Left ventricle myocardium superior (tissue), 1 donor: ENCODE measurements at regions not wholly inside any gene's neighbourhood (a gene's known extent, or its start where the extent isn't known, plus 50 kb on each side); places are given as distances from the start of the nearest gene placed in this dataset.
"Not testable (repeated sequence)": the region's sequence is repeated elsewhere in the genome, so short reads cannot be mapped to it uniquely, and the experiment has no call there.

Experiments
- ATAC-seq: fragments of 200-7000 bp; cut with Tn5 transposase; one replicate; pipeline ENCODE4 v1.9.1; 2020; ENCODE audit warnings: mild to moderate bottlenecking, moderate library complexity
- DNase-seq: peaks from one replicate; pipeline ENCODE4 v3.0.0-alpha.2; 2020
- intact Hi-C: fragments of 100-400 bp; cut with micrococcal nuclease; formaldehyde crosslinking; loops from one replicate; pipeline ENCODE4 v1.11.0; 2022
- donor health status: DM: no; HTN: yes; CAD: no; lungs with severe emphysema.

DNA sequence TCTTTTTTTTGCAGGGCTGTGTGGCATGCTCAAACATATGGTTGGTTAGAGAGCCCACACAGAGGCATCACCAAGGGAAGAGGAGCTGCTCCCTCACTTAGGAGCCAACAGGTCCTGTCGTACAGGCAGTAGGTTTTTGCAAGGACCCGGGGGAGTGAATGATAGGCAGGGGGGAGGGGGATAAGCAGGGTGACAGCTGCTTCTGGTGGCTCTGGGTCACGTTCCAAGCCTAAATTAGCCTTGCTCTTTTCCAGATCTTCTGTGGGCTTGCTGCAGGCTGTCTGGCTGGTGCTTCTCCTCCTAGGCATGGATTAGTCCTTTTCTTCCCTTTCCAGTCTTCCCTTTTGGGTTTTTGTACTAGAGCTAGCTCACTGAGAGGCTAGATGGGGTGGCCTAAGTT is 117.7 kb upstream of the PODXL start:
- ATAC-seq (peak; percentile 40), DNase-seq (no peak)
- intact Hi-C loops, result no loop called here

DNA sequence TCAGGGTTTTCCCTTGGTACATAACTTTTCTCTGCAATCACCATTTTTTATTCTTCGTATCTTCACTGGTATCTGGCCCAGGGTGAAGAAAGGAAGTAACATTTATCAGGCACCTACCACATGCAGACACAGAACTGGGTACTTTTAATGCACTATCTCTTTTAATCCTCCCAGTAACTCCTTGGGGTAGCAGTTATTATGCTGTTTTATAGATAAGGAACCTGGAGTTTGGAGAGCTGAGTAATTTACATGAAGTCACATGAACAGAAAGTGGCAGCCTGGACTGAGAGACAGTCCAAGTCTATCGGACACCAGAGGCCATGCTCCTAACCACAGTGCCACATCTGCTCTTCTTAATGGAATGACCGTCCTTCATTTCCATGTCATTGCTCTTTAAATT is 117.1 kb upstream of the PODXL start:
- no peak for ATAC-seq
- DNase-seq, result no peak
- intact Hi-C loops, result no loop called here

DNA sequence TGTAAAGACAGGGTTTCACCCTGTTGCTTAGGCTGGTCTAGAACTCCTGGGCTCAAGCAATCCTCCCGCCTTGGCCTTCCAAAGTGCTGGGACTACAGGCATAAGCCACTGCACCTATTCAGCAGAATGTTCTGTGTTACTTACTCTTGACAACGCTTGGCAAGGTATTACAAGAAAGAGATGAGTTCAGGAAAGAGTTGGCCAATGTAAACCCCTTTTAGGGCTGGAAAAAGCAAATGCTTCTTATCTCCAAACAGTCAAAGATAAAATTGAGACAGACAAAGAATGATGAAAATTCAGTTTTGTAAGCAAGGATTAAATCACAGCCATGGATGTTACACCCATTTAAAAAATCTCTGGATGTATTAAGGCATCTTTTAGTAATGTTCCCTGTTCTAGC is 114.0 kb upstream of the PODXL start:
- intact Hi-C loops, result no loop called here
- DNase-seq, result no peak
- ATAC-seq, result no peak

DNA sequence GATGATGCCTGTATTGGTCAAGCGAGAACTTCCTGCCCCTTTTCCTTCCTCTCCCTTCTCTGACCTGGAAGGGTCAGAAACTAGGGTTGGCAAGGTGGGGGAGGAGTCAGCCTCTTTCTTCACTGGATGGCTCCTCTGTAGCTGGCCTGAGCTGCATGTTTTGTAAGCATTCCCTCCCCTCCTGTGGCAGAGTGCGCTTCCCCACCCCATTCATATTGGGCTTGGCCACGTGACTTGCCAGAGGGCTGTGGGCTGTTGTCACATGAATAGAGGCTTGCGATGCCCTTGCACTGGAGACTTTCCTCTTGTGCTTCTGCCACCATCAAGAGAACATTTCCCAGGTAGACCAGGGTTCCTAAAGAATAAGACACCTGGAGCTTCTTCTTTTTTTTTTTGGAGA is 111.3 kb upstream of the PODXL start:
- intact Hi-C loops, result no loop called here
- ATAC-seq (no peak), DNase-seq (no peak)

DNA sequence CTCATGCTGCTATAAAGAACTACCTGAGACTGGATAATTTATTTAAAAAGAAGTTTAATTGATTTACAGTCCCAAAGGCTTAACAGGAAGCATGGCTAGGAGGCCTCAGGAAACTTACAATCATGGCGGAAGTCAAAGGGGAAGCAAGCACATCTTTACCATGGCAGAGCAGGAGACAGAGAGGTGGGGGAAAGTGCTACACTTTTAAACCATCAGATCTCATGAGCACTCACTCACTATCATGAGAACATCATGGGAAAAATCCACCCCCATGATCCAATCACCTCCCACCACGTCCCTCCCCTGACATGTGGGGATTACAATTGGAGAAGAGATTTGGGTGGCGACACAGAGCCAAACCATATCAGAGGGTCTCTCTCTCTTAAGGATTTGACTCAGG is 108.6 kb upstream of the PODXL start:
- no peak for DNase-seq
- no peak for ATAC-seq
- intact Hi-C loops, result no loop called here

DNA sequence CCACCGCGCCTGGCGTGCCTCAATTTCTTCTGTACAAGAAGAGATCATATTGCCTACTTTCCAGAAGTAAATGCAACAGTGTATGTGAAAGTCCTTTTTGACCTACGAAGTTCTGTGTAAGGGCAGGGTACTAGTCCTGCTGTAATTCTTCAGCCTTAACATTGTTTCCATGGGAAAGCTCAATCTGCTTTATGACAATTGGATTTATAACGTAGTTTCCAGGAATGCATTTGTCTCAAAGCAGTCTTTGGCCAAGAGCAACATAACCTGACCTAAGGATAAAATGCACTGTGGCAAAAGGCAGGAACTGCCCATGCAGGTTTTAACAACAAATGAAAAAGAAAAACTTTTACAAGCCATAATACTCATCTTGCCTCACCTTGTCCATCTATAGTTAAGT is 108.1 kb upstream of the PODXL start:
- DNase-seq (no peak), ATAC-seq (no peak)
- intact Hi-C loops, result no loop called here

DNA sequence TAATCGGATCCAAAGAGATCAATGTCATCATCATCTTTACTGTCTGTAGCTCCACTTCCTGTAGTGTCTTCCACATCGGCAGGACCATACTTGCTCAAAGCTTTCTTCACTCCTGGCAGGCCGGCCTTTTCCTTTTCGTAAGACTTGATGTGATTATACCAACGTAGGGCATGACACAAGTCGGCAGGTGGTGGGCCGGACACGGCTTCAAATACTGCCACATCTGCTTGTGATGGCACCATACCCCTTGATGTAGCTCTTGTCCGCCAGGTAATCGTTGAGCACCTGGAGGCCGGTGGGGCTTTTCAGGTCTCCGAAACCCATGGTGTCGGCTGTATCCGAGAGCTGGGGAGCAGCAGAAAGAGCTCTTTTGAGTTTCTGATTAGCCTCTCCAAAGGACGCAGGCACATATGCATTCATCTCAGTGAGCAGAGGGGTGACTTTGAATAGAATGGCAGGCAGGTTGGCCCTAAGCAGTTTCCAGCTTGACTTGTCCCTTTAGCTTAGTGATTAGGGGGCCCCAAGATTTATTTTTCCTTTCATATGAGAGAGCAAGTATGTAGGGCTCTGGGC is 106.0 kb upstream of the PODXL start:
- ATAC-seq, DNase-seq, intact Hi-C loops: not testable (repeated sequence)

DNA sequence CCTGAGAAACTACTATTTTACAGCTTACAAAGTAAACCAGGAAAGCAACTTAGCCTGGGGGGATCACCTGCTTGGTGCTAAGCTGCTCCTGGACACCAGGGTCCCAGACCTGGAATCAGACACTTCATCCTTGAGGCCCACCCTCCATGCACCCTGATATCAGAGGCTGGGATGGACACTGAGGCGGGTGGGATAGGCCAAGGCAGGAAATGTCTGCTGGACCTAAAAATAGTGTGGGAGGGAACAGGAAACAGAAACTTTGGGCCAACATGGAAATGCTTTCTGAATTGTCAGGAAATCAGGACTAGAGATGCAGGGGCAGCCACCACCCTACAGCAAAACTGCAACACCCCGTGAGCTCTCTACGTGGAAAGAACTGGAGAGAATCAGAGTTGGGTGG is 101.5 kb upstream of the PODXL start:
- DNase-seq, result no peak
- peak; percentile 39 for ATAC-seq
- intact Hi-C loops, result loop anchor here (10.0 kb wide), 1 partner anchor 103 kb away; the partner anchor contains the start of gene PODXL

DNA sequence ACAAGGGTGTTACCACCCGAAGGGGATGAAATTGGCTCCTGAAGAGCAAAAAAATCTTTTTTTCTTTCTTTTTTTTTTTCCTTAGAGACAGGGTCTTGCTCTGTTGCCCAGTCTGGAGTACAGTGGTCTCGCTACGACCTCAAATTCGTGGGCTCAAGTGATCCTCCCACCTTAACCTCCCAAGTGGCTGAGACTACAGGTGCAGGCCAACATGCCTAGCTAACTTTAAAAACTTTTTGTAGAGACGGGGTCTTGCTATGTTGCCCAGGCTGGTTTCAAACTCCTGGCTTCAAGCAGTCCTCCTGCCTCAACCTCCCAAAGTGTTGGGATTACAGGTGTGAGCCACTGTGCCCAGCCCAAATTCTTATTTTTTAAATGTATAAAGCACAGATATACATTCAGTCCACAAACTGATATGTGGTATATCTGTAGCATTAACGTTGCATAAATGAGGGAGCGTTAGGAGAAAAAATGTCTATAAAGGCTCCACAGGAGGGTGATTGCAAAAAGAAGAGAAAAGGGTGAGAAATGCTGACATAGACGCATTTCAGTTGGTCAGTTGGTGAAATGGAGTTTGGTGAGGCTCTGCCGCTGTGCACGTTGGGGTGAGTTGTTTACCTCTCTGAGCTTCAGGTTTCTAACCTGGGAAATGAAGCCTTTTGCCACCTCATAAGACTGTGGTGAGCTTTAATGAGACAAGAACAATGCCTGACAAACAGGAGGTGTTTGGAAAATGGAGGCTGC is 100.7 kb upstream of the PODXL start:
- no peak for DNase-seq
- intact Hi-C loops, result loop anchor here (10.0 kb wide), 1 partner anchor 102 kb away; the partner anchor contains the start of gene PODXL
- no peak for ATAC-seq

DNA sequence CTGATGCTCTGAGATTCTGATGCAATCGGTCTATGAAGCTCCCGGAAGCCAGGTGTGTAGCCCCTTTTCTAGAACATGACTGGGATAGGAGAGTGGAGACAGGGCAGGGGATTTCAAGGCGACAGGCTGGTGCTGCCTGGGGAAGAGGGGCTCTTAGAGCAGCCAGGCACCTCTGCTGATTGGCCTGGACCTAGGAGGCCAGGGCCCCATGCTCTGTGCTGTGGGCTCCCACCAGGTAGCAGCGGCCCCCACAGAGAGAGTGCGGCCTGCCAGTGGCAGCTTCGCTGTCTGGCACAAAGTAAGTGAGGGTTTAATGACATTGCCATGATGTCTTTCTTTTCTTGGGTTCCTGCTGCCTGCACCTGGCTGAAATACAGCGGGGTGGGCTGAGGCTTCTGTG is 99.4 kb upstream of the PODXL start:
- no peak for DNase-seq
- ATAC-seq, result no peak
- intact Hi-C loops, result loop anchor here (10.0 kb wide), 1 partner anchor 101 kb away; the partner anchor contains the start of gene PODXL

DNA sequence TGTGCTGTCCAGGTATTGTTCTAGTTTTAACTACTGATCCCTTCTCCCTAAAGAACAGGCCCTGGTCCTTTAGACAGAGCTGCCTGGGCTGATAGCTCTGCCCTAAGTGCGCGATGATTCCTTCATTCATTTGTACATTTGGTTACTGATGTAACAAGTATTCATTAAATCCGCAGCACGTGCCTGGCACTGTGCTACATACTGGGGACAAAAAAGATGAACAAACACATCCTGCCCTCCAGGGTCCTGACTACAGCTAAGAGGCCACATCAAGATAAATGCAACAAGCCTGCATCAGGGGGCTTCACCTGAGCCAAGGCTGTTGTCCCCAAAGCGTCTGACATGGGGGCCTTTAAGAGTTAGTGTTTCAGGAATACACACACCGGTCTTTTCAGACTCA is 99.0 kb upstream of the PODXL start:
- intact Hi-C loops, result loop anchor here (10.0 kb wide), 1 partner anchor 101 kb away; the partner anchor contains the start of gene PODXL
- ATAC-seq (no peak), DNase-seq (no peak)

DNA sequence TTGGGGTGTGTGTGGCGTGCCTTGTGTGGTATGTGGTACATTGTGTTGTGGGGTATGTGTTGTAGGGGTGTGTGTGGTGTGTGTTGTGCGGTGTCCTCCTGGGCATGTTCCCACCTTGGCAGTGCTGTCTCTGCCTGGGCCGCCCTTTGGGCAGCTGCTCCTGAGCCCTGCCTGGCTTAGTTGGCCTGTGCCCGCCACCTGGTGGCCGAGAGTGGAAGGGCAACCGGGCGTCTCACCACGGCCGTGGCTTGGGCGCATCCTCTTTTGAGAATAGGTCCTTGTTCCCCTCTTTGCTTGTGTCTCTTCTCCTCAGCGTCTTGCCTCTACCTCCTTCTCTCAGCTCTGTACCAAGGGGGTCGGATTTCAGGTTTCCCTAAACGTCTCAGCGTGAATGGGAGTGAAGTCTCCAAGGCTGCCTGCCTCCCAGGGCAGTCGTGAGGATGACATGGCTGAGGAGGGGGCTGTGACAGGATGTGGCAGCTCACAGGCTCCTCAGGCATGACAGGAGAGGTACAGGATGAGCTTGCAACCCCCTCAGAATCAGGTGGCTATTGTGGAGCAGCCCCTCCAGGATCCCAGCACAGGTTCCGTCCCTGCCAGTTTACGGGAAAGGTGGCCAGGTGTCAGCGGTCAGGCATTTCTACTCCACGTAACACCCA is 98.4 kb upstream of the PODXL start:
- intact Hi-C loops, result loop anchor here (5.0 to 10.0 kb wide), 2 partner anchors 100 to 142 kb away; partner anchors contain the start of gene PODXL
- ATAC-seq (peak; percentile 86), DNase-seq (peak; percentile 94)

DNA sequence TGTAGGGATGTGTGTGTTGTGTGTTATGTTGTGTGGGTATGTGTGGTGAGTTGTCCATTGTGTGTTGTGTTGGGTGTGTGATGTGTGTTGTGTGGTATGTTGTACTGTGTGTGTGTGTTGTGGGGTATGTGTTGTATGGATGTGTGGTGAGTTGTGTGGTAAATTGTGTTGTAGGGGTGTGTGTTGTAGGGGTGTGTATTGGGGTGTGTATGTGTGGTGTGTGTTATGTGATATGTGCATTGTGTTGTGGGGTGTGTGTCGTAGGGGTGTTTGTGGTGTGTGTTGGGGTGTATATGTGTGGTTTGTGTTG is 97.8 kb upstream of the PODXL start:
- ATAC-seq (no peak), DNase-seq (no peak)
- intact Hi-C loops, result loop anchor here (5.0 to 10.0 kb wide), 2 partner anchors 99 to 142 kb away; partner anchors contain the start of gene PODXL

DNA sequence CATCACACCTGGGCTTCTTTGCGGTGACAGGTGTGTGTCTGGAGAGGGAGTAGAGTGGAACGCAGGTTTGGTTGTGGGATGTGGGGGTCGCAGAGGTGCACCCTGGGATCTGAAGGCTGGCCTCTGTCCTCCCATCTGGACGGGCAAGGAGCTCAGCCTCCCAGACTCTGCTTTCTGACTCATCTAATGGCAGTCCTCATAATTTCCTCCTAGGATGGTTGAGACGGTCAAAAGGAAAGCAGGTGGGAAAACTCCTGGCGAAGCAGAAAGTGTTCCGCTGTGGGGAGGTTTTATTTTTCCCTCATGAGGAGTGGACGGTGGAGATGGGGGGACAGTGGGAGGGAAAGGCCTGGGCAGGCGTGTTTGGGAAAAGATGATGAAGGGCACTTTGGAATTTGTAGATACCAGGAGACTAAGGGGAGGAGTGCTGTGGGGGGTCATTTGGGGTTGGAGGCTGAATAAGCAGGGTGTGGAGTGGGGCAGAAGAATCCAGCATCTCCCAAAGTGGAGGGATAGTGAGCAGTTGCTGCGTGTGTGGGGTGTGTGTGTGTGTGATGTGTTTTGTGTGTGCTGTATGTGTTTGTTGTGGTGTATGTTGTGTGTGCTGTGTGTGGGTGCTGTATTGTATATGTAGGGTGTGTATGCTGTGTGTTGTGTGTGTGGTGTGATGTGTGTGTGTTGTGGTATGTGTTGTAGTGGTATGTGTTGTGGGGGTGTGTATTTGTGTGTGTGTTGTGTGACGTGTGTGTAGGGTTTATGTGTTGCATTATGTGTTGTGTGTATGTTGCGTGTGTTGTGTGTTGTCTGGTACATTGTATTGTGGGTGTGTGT is 97.2 kb upstream of the PODXL start:
- DNase-seq, result no peak
- ATAC-seq, result peak; percentile 7
- intact Hi-C loops, result loop anchor here (5.0 to 10.0 kb wide), 2 partner anchors 99 to 141 kb away; partner anchors contain the start of gene PODXL

DNA sequence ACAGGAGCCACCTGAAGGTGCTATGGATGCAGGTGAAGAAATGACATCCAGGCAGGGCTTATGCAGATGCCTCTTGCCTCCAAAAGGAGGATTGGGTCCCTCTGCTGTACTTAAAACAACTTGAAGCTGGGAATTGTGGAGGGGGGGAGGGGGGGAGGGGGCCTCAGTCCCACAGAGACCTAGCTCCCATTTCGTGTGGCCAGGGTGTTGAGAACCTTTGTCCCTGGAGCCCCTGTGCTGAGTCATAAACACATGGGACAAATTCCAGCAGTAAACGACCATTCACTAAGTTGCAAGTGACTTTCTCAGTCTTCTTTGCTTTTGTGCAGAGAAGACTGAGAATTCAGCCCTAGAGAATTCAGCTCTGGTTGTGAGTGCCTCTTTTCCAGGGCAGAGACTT is 96.5 kb upstream of the PODXL start:
- DNase-seq (no peak), ATAC-seq (no peak)
- intact Hi-C loops, result loop anchor here (5.0 to 10.0 kb wide), 2 partner anchors 98 to 141 kb away; partner anchors contain the start of gene PODXL

DNA sequence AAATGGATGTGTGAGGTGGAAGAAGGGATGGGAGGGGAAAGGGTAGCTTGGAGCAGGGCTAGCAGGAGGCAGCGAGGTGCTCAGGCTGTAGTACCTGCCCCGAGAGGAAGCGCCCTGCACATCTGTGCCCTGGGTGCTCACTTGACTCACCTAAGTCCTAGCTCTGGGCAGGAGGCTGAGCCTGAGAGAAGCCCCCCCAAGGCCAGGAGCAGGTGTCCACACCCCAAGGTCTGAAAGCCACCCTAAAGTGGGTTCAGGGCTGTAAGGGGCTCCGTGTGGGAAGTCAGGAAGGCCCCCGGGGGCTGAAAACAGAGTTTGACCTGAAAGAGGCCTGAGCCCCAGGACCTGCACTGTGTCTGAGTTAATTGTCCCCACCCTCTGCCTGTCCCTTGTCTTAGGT is 95.8 kb upstream of the PODXL start:
- DNase-seq, result no peak

DNA sequence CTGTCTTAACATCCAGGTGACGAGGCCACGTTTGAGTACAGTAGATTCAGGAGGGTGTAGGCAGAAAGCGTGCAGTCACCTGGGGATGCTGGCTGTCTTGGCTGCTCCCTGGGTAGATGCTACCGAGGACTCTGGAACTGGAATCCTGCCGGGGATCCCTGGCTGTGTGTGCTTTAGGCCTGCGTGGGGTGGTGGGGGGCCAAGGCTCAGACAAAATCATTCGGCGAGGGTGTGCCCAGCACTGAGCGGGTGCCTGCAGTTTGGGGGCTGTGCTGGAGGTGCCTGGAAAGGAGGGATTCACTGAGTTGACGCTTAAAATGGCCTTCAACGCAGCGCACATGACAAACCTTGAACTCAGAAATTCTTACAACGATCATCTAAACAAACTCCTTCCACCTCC is 93.5 kb upstream of the PODXL start:
- intact Hi-C loops, result loop anchor here (5.0 to 10.0 kb wide), 2 partner anchors 95 to 138 kb away; partner anchors contain the start of gene PODXL
- DNase-seq (no peak), ATAC-seq (no peak)

More for the DNA sequence above, 95.8 kb upstream of the PODXL start:
- intact Hi-C loops, result loop anchor here (5.0 to 10.0 kb wide), 2 partner anchors 97 to 140 kb away; partner anchors contain the start of gene PODXL
- ATAC-seq, result no peak

DNA sequence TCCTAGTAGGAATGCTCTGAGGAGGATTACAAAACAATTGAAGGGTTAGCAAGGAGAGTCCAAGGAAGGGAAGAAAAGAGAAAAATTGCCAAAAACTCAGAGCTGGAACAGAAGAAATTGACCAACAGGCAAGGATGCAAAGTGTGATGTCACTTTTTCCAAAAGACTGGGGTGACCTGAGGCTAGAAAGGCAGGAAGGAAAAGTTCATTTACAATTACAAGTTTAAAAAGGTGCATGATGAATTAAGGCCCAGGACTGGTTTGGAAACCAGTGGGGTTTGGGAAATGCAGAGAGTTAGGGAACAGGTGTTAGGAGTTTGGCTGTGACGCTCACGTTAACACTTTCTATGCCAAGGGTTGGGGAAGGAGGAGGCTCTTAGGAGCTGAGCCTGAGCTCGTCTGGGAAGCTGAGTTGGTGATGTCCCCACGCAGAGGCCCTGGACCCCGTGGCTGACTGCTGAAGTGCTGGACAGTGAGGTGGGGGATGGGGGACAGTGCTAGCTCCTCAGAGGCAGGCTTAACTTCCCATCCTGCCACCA is 92.6 kb upstream of the PODXL start:
- ATAC-seq (peak; percentile 50), DNase-seq (no peak)
- intact Hi-C loops, result no loop called here

DNA sequence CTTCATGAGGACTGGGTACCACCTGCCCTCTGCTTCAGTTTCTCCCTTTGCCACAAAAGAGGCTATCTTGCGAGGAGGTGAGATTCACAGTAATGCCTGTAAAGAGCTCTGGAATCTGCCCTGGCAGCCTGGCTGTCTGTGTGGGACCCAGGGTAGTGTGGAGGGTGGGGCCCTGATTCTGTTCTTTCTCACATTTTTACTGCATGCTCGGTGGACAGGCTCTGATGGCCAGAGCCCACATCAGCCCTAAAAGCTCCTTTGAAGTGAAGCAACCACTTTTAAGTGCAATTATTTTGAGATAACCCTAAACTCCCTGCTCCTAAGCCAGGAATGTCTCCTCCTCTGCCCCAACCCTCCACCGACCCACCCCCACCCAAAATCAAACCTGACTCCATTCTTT is 92.1 kb upstream of the PODXL start:
- intact Hi-C loops, result no loop called here
- DNase-seq (no peak), ATAC-seq (peak; percentile 46)
